GM12878 (cell line): ENCODE measurements at regions not wholly inside any gene's neighbourhood (a gene's known extent, or its start where the extent isn't known, plus 50 kb on each side); places are given as distances from the start of the nearest gene placed in this dataset.

Experiments used
- ATAC-seq: fragments of 200-7000 bp; cut with Tn5 transposase; 3 replicates; pipeline ENCODE4 v1.9.1; 2020; ENCODE audit warnings: mild to moderate bottlenecking, moderate library complexity
- BruUV-seq: library from RNA; stranded (reverse); fragments of 400-500 nt; replicated peaks from 2 replicates; lab custom pipeline; 2021; lab: Mats Ljungman, UMichigan
- CTCF ChIA-PET: fragments of 300-600 bp; sonication (Branson Sonifier 250); formaldehyde crosslinking; extraction: SDS; loops from one replicate; lab custom pipeline; 2021; ENCODE audit warnings: inconsistent platforms; lab: Yijun Ruan, JAX
- POLR2A ChIA-PET: fragments of 350-600 bp; formaldehyde crosslinking; extraction: SDS; loops from one replicate; lab custom pipeline; 2021; ENCODE audit warnings: inconsistent platforms; lab: Charles Lee
- RAD21 ChIA-PET: fragments of 300-600 bp; sonication (Branson Sonifier 250); formaldehyde crosslinking; loops from one replicate; lab custom pipeline; 2023; ENCODE audit warnings: antibody characterized with exemption; ENCODE audit not compliant: unreplicated experiment; lab: Charles Lee
- SMC1A ChIA-PET: fragments of 300-600 bp; sonication (Branson Sonifier 250); formaldehyde crosslinking; loops from one replicate; lab custom pipeline; 2023; ENCODE audit not compliant: unreplicated experiment, uncharacterized antibody; lab: Charles Lee
- DNase-seq: peaks from one replicate; pipeline ENCODE4 v3.0.0-alpha.2; 2011; ENCODE audit warnings: low read depth, low spot score
- FAIRE-seq: peaks from 3 replicates; lab custom pipeline; 2011; peaks lifted over from hg19 to GRCh38; lab: Jason Lieb, UNC
- H2AFZ ChIP-seq: 2 replicates; pipeline ENCODE4 v1.6.0; 2011; ENCODE audit warnings: low read depth, low read length, control low read depth; ENCODE audit not compliant: control insufficient read depth
- H3K27ac ChIP-seq: 2 replicates; pipeline ENCODE4 v1.5.1; 2011; ENCODE audit warnings: control low read depth; ENCODE audit not compliant: control insufficient read depth, insufficient read depth
- H3K27me3 ChIP-seq, 2 experiments: replicated peaks in 1 of 2; 2 replicates each; pipeline versions ENCODE4 v1.6.0 to v1.6.1; 2011; ENCODE audit warnings: low read length in 1 of 2; ENCODE audit not compliant: control insufficient read depth in 2 of 2, insufficient read depth in 2 of 2
- H3K36me3 ChIP-seq, 2 experiments: 2 replicates each; pipeline ENCODE4 v1.5.1; 2011; ENCODE audit warnings: low read length in 1 of 2; ENCODE audit not compliant: control insufficient read depth in 2 of 2, insufficient read depth in 2 of 2
- H3K4me1 ChIP-seq: 2 replicates; pipeline ENCODE4 v1.6.1; 2011; ENCODE audit warnings: mild to moderate bottlenecking, low read length, moderate library complexity, mixed read lengths; ENCODE audit not compliant: control insufficient read depth, insufficient read depth
- H3K4me2 ChIP-seq: 2 replicates; pipeline ENCODE4 v1.6.0; 2011; ENCODE audit warnings: control low read depth; ENCODE audit not compliant: control insufficient read depth, insufficient read depth
- H3K4me3 ChIP-seq: fragments of 200-600 bp; sonication (generic); 2 replicates; pipeline ENCODE4 v1.5.1; 2016
- H3K79me2 ChIP-seq: 2 replicates; pipeline ENCODE4 v1.6.0; 2011; ENCODE audit warnings: low read length; ENCODE audit not compliant: control insufficient read depth, insufficient read depth
- H3K9ac ChIP-seq: 2 replicates; pipeline ENCODE4 v1.8.0; 2011; ENCODE audit warnings: low read length, control low read depth, mixed read lengths; ENCODE audit not compliant: control insufficient read depth, insufficient read depth
- H3K9me3 ChIP-seq: replicated peaks from 3 replicates; pipeline ENCODE4 v1.5.1; 2011; ENCODE audit warnings: mild to moderate bottlenecking, low read length; ENCODE audit not compliant: control insufficient read depth, insufficient read depth
- H4K20me1 ChIP-seq: 2 replicates; pipeline ENCODE4 v1.6.0; 2011; ENCODE audit not compliant: control insufficient read depth, insufficient read depth
- CREM ChIP-seq: IDR thresholded peaks from 2 replicates; pipeline ENCODE4 v1.6.1; 2014; ENCODE audit warnings: antibody characterized with exemption, low read depth
- DPF2 ChIP-seq: fragments of 450-650 bp; IDR thresholded peaks from 2 replicates; pipeline ENCODE4 v1.6.1; 2017; ENCODE audit warnings: mild to moderate bottlenecking
- EGR1 ChIP-seq, 2 experiments: IDR thresholded peaks; 1 replicate in 1 of 2; 2 replicates in 1 of 2; pipeline ENCODE4 v1.6.1; 2011 to 2012; ENCODE audit warnings: low read depth in 2 of 2, low read length in 2 of 2, borderline replicate concordance in 1 of 2, mild to moderate bottlenecking in 1 of 2, moderate library complexity in 1 of 2
- GATAD2B ChIP-seq: fragments of 450-650 bp; conservative IDR thresholded peaks from 2 replicates; pipeline ENCODE4 v1.6.1; 2017; ENCODE audit warnings: low read depth, mild to moderate bottlenecking, moderate library complexity
- HCFC1 ChIP-seq: fragments of 150-350 bp; IDR thresholded peaks from 2 replicates; pipeline ENCODE4 v1.6.1; 2014; ENCODE audit warnings: low read length
- HDAC2 ChIP-seq: fragments of 200-600 bp; sonication (generic); IDR thresholded peaks from 2 replicates; pipeline ENCODE4 v1.6.1; 2017
- NFXL1 ChIP-seq: fragments of 450-650 bp; IDR thresholded peaks from 2 replicates; pipeline ENCODE4 v1.6.1; 2017; ENCODE audit warnings: antibody characterized with exemption, mild to moderate bottlenecking, borderline replicate concordance
- NFYB ChIP-seq: IDR thresholded peaks from 2 replicates; pipeline ENCODE4 v1.6.1; 2011; ENCODE audit warnings: low read depth, mild to moderate bottlenecking, low read length, improper control_type of control experiment, moderate library complexity; ENCODE audit not compliant: insufficient read depth
- NR2C1 ChIP-seq: fragments of 450-650 bp; IDR thresholded peaks from 2 replicates; pipeline ENCODE4 v1.6.1; 2017; ENCODE audit warnings: antibody characterized with exemption, mild to moderate bottlenecking, moderate library complexity
- NR2C2 ChIP-seq: IDR thresholded peaks from 2 replicates; pipeline ENCODE4 v1.6.1; 2011; ENCODE audit warnings: borderline replicate concordance, low read depth; ENCODE audit not compliant: control insufficient read depth, insufficient read length
- RB1 ChIP-seq: fragments of 450-650 bp; formaldehyde crosslinking; IDR thresholded peaks from 2 replicates; pipeline ENCODE4 v1.6.1; 2017; ENCODE audit warnings: mild to moderate bottlenecking, borderline replicate concordance
- WGBS: methylation state at CpG from one replicate; pipeline ENCODE4 v1.1.6; 2016; ENCODE audit warnings: low lambda C conversion rate; ENCODE audit not compliant: insufficient replicate concordance, insufficient coverage; ENCODE audit errors: missing lambda C conversion rate; 5-methylcytosine and 5-hydroxymethylcytosine counted together
- in situ Hi-C: fragments of 300-500 bp; cut with MboI; formaldehyde crosslinking; loops from 9 replicates; pipeline ENCODE4 v1.14.3; 2018; ENCODE audit warnings: mixed read lengths
- intact Hi-C: fragments of 100-400 bp; cut with micrococcal nuclease; formaldehyde crosslinking; loops from one replicate; pipeline ENCODE4 v1.14.2; 2022; ENCODE audit not compliant: unreplicated experiment

- FAIRE-seq (no peak), ATAC-seq (no peak), DNase-seq (no peak)
- Histone ChIP-seq H2AFZ (no peak overlapping the region), H4K20me1 (no peaks in the 10 kb centered on the region), H3K27me3 (no peaks in the 10 kb centered on the region), H3K36me3 (no peaks in the 10 kb centered on the region), H3K4me2 (no peak overlapping the region), H3K9me3 (no peaks in the 10 kb centered on the region), H3K9ac (no peak overlapping the region), H3K4me1 (no peaks in the 10 kb centered on the region), H3K27ac (no peak overlapping the region), H3K4me3 (no peak overlapping the region), H3K79me2 (no peaks in the 10 kb centered on the region)
- BruUV-seq, result no TSS peak
- RAD21 ChIA-PET, result no interaction called here
- in situ Hi-C loops, result no loop called here
- no peak for TF ChIP-seq CREM
- TF ChIP-seq RB1, result no peak
- TF ChIP-seq HCFC1, result no peak
- no peak for TF ChIP-seq EGR1 (IDR thresholded peaks at IDR 0.05; ENCODE audit: borderline replicate concordance in 1 of 2, low read depth in 2 of 2, low read length in 2 of 2)
- no peak for TF ChIP-seq HDAC2
- TF ChIP-seq NR2C1, result no peak
- TF ChIP-seq DPF2, result no peak
- TF ChIP-seq NFXL1, result no peak
- TF ChIP-seq NR2C2, result no peak
- TF ChIP-seq GATAD2B, result no peak
- TF ChIP-seq NFYB, result no peak
- SMC1A ChIA-PET, result no interaction called here
- intact Hi-C loops, result no loop called here
- POLR2A ChIA-PET, result no interaction called here
- CTCF ChIA-PET, result no interaction called here
- 41% methylated on average over 3 of the region's 3 CpGs for WGBS
These were observed 78.7 kb upstream of the TYRP1 start for GRCh38 chr9:12614488-12614887.
